Stimulated activated CD4-positive, alpha-beta T cell treated with anti-CD3 and anti-CD28 coated beads, Interleukin-12 subunit alpha, Interleukin-12 subunit beta, amount 100 ng/mL, for 4 hours (primary cell): ENCODE measurements at regions not wholly inside any gene's neighbourhood (a gene's known extent, or its start where the extent isn't known, plus 50 kb on each side); places are given as distances from the start of the nearest gene placed in this dataset.
"Not testable (repeated sequence)": the region's sequence is repeated elsewhere in the genome, so short reads cannot be mapped to it uniquely, and the experiment has no call there.

Experiments used
- DNase-seq: peaks from one replicate; pipeline ENCODE4 v3.0.0-alpha.2; 2020

DNA sequence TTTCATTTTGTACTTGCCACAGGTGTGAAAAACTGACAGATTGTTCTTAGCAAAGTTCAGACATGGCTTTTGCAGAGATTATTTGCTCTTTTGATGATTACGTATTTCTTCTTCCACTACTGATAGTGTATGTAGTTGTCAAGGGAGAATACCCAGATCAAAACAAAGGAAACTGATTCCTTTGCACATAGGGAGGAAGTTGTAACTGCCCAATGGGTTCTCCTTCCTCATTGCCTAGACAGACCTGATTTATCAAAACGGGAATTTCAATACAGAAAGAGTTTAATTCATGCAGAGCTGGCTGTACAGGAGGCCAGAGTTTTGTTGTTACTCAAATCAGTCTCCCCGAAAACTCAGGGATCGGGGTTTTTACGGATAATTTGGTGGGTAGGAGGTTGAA, 214.7 kb downstream of the BCAS1 start:
- no peak for DNase-seq

DNA sequence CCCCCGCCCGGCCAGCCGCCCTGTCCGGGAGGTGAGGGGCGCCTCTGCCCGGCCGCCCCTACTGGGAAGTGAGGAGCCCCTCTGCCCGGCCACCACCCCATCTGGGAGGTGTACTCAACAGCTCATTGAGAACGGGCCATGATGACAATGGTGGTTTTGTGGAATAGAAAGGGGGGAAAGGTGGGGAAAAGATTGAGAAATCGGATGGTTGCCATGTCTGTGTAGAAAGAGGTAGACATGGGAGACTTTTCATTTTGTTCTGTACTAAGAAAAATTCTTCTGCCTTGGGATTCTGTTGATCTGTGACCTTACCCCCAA, 215.8 kb downstream of the BCAS1 start:
- DNase-seq = not testable (repeated sequence)

DNA sequence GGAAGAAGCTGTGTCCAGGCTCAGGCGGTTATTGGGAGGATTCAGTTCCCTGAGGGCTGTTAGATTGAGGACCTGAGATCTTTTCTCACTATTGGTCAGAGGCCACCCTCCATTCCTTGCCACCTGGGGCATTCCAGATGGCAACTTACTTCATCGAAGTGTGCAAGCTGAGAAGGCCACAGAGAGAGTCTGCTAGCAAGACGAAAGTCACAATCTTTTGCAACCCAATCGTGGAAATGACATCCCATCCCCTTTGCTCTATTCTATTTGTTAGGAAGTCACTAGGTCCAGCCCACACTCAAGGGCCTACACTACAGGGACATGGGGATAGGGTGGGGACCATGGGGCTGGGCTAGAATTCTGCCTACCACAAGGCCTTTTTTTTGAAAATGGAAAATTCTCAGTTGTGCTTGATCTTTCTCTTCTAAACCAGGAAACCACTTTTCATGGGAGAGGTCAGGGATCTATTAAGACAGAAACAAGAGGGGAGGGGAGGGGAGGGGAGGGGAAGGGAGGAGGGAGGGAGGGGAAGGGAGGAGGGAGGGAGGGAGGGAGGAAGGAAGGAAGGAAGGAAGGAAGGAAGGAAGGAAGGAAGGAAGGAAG, 217.2 kb downstream of the BCAS1 start:
- no peak for DNase-seq

DNA sequence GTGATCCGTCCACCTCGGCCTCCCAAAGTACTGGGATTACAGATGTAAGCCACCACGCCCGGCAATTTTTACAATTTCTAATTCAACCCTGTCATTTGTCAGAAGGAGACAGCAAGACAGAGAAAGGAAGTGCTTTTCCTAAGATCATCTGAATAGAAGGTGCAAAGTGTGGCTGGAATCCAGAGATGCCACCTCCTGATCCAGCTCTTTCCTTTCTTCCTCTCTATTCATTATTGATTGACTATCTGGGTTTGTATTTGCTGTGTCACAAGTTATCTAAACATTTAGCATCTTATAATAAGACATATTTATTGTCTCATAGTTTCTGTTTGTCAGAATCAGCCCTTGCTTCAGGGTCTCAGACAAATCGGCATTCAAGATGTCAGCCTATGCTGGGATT, 217.7 kb downstream of the BCAS1 start:
- DNase-seq = no peak

DNA sequence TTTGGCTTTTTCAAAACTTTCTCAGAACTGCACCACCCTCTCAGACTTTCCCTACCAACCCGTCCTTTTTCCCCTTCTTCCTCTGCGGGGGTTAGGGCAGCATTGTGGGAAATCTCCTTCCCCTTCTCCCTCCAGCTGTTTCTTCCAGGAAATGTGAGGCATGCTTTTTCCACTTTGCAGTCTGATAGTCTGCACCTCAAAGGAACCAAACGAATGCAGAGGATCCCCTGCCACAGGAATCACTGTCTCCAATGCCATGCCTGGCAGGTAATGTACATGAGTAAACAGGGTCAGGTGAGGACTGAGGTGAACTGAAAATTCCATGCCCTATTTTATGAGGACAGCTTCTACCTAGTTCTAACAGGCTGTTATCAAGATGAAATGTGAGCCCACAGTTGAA, 218.4 kb downstream of the BCAS1 start:
- DNase-seq = no peak

DNA sequence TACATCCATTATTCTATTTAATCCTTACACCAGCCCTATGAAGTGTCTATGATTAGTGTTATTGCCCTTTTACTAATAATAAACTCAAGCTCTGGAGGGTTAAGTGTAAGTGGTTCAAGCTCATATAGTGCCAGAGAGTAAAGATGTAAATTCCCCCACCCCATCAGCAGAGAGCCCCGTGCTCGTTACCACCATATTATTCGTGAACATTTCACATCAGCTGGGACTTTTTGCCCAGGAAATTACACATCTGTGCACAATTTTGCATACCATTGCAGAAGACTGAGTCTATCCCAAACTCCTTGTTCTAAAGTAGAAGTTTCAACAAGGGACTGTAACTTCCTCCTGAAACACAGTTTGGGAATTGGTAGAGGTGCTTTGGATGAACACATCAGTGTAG, 220.1 kb downstream of the BCAS1 start:
- DNase-seq = no peak

DNA sequence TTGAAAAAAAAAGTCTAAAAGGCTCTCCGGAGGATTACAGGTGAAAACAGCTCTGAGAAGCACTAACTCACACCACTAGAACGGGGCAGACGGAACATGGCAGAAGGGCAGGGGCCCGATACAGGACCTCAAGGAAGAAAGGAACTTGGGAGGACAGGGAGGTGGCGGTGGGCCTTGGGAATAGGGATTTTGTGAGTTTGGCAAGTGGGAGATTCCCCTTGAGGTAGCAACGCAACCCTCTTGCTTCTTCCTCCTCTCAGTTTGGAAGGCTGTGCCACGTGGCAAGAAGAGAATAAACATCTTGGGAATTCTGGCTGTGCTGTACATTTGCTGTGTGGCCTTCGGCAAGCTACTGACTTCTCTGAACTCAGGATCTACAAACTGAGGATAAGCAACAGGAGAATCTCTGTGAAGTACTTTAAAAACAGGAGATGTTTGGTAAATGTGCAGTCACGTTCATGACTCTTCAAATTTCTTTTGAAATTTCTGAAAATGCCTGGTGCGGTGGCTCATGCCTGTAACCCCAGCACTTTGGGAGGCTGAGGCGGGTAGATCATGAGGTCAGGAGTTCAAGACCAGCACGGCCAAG, 220.8 kb downstream of the BCAS1 start:
- no peak for DNase-seq

DNA sequence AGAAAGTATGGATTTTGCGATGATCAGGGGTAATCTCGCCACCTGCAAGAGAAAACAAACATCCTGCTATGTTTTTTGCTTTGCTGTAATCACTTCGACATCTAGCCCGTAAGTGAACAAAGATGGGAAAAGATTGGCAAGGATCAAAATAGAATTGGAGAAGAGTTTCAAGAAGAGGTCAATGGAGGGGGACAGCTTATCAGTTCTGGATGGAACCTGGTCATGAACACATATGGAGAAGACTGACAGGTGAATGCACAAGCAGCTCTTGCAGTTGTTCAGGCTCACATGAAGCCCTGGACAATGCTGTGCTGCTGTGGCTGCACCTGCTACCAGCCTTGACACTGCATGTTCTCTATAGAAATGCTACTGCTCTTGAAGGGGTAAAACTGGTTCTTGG, 222.1 kb downstream of the BCAS1 start:
- no peak for DNase-seq

DNA sequence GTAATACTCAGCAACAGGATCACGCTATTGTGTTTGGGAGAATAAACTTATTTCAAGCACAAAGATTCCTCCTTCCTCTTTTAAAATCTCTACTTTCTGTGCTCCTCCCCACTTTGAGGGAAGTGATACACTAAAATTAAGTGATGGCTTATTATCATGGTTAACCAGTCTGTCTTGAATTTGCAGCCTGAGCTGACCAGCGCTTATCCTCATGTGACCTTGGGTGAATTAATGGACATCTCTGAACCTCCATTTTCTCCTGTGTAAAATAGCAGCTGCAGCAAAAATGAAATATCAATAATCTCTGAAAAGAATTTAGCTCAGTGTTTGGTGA, 222.6 kb downstream of the BCAS1 start:
- no peak for DNase-seq

DNA sequence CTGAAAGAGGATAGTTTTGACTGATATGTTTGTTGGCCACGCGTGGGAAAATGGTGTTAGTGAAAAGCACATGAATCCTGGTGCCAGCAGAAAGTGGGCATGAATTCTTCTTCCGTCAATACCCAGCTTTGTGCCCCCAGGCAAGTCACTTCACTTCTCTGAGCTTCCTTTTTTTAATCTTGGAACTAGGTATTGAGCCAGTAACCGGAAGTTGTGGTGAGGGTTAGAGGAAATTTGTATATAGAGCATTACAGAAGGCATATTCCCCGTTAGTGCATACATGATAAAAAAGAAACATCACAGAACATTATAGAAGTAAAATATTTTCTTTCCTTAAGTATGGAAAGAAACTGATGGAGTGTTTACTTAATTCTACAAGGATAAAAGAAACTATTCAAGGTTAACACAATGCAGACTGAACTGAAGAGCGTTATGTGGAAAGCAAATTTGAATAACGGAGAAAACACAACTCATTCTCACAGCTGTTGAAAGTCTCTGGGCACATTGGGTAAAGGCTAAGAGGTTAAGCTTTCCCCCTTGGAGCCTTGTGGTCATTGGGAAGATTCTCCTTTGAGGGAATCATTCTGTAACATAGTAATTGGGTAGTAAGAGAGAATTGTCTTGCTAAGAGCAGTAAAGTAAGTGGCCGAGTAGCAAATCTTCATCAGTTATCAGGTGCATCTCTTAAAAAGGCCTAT, 223.1 kb downstream of the BCAS1 start:
- DNase-seq = no peak

DNA sequence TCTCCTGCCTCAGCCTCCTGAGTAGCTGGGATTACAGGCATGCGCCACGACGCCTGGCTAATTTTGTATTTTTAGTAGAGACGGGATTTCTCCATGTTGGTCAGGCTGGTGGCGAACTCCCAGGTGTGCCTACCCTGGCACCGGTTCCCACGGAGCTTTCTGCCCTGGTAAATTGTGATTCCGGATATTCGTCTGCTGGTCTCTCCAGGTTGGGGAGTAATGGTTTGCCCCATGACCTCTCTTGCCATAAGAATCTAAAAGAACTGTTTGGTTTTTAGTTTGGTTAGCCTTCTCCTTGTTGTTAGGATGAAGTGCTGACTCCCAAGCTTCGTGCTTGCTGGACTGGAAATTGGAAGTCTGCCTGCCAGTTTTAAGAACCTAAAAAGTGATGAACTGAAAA, 223.8 kb downstream of the BCAS1 start:
- DNase-seq = no peak

DNA sequence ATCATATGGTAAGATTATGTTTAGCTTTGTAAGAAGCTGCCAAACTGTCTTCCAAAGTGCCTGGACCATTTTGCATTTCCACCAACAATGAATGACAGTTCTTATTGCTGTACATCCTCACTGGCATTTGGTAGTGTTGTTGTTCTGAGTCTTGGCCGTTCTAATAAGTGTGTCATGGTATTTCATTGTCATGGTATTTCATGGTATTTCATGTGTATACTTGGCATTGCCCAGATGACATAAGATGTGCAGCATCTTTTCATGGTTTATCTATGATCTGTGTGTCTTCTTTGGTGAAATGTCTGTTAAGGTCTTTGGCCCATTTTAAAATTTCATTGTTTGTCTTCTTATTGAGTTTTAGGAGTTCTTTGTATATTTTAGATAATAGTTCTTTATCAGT, 224.4 kb downstream of the BCAS1 start:
- DNase-seq = no peak

DNA sequence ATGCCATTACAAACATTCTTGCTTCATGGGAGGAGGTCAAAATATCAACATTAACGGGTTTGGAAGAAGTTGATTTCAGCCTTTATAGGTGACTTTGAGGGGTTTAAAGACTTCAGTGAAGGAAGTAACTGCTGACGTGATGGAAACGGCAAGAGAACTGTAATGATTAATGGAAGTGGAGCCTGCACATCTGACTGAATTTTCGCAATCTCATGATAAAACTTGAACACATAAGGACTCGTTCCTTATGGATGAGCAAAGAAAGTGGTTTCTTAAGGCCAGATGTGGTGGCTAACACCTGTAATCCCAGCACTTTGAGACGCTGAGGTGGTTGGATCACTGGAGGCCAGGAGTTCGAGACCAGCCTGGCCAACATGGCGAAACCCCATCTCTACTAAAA, 226.1 kb downstream of the BCAS1 start:
- no peak for DNase-seq

DNA sequence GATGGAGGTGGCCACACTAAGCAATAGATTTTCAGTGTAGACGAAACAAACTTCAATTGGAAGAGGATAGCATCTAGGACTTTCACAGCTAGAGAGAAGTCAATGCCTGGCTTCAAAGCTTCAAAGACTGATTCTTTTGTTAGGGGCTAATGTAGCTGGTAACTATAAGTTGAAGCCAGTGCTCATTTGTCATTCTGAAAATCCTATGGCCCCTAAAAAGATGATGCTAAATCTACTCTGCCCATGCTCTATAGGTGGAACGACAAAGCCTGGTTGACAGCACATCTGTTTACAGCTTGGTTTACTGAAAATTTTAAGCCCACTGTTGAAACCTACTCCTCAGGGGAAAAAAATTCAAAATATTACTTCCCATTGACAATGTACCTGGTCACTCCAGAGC, 226.7 kb downstream of the BCAS1 start:
- DNase-seq = no peak

DNA sequence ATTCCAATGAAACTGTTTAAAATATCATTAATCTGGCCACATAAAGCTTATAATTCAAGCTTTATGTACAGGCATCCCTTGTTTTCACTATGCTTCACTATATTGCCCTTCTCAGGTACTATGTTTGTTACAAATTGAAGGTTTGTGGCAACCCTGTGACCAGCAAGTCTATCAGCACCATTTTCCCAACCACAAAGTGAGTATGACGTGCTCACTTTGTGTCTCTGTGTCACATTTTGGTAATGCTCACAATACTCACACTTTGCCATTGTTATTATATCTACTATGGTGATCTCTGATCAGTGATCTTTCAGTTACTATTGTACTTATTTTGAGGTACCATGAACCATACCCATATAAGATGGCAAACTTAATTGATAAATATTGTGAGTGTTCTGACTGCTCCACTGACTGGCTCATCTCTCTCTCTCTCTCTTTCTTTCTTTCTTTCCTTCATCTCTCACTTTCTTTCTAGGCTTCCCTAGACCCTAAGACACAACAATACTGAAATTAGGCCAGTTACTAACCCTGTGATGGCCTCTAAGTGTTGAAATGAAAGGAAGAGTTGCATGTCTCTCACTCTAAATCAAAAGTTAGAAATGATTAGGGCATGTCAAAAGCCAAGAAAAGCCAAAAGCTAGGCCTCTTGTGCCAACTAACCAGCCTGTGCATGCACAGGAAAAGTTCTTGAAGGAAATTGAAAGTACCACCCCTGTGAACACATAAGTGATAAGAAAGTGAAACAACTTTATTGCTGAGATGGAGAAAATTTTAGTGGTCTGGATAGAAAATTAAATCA, 227.9 kb downstream of the BCAS1 start:
- no peak for DNase-seq

DNA sequence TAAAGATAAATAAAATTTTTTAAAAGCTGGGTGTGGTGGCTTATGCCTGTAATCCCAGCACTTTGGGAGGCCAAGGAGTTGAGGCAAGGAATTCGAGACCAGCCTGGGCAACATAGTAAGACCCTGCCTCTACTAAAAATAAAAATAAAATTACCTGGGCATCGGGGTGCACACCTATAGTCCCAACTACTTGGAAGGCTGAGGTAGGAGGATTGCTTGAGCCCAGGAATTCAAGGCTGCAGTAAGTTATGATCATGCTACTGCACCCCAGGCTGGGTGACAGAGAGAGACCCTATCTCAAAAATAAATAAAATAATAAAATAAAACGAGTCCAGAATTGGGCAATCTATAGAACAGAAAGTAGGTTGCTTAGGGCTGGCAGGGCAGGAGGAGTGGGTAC, 228.7 kb downstream of the BCAS1 start:
- no peak for DNase-seq

DNA sequence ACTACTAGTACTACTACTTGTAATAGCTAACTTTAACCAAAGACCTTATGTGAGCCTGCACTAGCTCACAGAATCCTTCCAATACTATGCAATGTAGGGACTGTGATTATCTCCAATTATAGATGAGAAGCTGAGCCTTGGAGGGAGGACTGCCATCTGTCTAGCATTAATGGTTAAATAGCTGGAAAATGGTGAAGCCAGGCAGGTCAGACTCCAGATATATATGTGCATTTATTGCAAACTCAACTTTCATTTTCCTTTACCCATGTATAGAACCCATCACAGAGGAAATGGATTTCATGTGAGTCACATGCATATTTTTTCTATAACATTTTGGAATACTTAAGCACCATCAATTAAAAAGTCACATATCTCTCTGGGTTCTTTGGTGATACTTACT, 229.9 kb downstream of the BCAS1 start:
- no peak for DNase-seq

DNA sequence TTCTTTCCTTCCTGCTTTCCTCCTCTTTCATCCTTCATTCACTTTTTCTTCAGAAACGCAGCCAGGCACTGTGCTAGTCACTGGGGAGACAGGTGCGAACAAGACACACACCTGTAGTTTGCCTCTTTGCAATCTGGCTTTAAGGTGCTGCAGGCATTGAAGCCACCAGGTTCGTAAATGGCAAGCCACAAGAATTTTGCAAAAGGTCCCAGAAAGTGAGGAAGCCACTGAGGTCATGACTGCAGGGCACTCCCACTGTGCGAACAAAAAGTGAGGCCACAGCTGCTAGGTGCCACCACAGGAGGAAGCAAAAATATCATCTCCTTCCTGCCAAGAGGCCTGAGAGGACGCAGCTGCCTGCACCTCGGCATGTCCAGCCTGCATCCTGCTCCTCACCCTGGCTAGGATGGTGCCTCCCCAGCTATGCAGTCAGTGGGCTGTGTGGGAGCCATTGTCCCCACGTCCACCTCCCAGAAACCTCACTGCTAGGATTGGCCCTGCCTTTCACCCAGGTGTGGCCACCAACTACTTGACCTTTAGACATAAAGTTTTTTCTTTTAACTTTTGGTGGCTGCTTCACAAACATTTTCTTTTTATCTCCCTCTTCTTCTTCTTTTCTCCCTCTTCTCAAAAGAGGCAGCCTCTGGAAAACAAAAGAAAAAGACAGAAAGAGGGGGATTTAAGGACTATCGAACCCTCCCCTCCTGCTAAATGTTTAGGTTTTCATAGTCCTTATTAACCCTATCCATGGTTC, 230.8 kb downstream of the BCAS1 start:
- no peak for DNase-seq

DNA sequence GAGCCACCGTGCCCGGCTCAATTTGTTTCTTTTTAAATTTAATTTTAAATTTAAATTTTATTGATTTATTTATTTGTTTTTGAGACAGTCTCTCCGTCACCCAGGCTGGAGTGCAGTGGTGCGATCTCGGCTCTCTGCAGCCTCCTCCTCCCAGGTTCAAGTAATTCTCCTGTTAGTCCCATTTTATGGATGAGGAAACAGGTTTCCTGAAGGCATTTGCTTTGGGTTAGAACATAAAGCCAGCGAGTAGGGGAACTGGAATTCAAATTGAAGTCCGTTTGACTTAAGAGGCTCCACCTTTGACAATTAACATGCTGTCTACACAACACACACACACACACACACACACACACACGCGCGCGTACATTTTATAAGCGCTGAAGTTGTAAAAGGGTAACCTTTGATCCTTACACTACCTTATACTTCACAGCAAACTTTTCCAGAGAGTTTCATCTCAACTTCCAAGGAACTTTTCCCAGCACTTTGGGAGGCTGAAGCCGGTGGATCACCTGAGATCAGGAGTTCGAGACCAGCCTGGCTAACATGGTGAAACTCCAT, 232.0 kb downstream of the BCAS1 start:
- DNase-seq = no peak

DNA sequence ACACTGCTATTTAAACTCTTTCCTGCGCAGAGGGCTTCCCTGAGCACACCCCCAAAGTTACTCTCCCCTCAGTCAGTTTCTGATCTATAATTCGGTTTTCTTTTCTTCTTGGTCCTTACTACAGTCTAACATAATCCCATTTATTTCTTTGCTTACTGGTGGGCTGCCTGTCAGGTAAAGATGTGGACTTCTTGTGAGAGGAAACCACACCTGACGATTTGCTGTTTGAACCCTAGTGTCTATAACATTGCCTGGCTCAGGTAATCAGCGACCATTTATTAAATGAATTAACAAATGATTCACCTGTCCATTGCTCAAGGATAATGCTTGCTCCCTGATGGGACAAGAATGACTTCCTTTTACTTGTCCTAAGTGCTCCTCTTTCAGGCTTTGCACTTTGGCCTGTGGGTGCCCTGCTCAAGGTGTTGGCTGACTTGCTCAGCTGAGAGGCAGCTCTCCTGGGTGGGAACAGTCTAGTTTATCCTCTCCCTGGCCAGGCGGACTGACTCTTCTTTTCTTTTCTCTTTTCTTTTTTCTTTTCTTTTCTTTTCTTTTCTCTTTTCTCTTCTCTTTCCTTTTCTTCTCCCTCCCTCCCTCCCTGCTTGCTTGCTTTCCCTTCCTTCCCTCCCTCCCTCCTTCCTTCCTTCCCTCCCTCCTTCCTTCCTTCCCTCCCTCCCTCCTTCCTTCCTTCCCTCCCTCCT, 233.1 kb downstream of the BCAS1 start:
- no peak for DNase-seq

DNA sequence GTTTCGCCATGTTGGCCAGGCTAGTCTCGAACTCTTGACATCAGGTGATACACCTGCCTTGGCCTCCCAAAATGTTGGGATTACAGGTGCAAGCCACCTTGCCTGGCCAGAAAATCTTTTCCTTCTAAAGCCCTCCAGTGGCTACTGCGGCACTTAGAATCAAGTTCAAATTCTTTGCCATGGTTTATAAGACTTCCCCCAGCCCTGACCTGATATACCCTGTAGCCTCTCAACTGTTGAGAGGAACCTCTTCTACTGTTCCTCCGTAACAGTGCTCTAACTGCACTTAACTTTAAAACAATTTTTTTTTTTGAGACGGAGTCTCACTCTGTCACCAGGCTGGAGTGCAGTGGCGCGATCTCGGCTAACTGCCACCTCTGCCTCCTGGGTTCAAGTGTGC, 235.6 kb downstream of the BCAS1 start:
- no peak for DNase-seq

DNA sequence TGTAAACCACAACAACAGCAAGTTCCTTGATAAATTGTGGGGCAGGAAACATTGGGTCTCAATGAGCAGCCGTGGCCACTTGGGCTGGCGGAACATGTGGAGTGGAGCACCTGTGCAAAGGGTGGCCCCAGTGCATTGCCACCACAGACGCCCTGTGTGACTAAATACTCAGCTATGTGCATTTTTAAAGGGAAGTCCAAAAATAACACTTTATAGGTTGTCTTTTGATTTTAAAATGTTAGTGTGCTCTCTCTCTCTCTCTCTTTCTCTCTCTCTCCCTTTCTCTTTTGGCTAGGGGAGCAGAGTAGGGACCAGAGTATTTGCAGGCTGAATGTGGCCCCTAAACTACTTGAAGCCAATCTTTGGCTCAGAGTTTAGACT, 236.3 kb downstream of the BCAS1 start:
- no peak for DNase-seq
